HG03378 (cell line): ENCODE measurements at regions not wholly inside any gene's neighbourhood (a gene's known extent, or its start where the extent isn't known, plus 50 kb on each side); places are given as distances from the start of the nearest gene placed in this dataset.

Experiments
- ATAC-seq: cut with Tn5 transposase; IDR thresholded peaks from one replicate; pipeline ENCODE4 v1.9.1; 2021; ENCODE audit warnings: mild to moderate bottlenecking, moderate library complexity; ENCODE audit not compliant: unreplicated experiment

DNA sequence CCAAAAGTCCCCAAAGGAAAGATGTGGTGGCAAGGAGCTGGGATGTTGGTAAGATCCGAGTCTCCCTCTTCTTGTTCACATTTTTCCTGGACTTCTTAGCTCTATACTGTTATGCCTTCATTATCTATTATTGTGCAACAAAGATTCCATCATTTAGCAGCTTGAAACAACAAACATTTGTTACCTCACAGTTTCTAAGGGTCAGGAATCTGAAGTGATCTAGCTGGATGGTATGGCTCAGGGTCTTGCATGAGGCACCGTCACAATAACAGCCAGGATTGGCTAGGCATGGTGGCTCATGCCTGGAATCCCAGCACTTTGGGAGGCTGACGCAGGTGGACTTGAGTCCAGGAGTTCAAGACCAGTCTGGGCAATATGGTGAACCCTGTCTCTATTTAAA lies 51.1 kb upstream of the KRAS start:
- no peak for ATAC-seq
